NOMO-1 treated with dmso at 0.1 percent for 144 hours (cell line): ENCODE measurements at regions not wholly inside any gene's neighbourhood (a gene's known extent, or its start where the extent isn't known, plus 50 kb on each side); places are given as distances from the start of the nearest gene placed in this dataset.
"Not testable (repeated sequence)": the region's sequence is repeated elsewhere in the genome, so short reads cannot be mapped to it uniquely, and the experiment has no call there.

Experiments used
- DNase-seq: peaks from one replicate; lab custom pipeline; 2025; ENCODE audit not compliant: unreplicated experiment; lab: John Stamatoyannopoulos, UW

DNA sequence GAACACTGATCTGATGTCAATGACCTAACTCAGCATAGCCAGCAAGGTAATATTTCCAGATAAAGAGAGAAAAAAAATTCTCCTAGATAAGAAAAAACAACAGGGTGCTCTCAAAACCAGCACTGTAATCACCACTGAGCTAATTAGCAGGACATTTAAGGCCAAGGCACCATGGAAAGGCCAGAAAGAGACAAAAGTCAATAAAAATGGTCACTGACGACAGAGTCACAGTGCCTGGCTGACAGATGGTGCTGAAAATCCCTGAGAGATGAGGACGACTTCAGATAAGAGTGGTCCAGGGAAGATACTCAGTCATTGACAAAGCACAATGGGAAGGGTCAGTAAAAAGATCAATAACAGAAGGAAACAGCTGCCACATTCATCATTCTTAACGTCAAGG is 186.7 kb downstream of the SPATA31A6 start:
- DNase-seq = not testable (repeated sequence)

DNA sequence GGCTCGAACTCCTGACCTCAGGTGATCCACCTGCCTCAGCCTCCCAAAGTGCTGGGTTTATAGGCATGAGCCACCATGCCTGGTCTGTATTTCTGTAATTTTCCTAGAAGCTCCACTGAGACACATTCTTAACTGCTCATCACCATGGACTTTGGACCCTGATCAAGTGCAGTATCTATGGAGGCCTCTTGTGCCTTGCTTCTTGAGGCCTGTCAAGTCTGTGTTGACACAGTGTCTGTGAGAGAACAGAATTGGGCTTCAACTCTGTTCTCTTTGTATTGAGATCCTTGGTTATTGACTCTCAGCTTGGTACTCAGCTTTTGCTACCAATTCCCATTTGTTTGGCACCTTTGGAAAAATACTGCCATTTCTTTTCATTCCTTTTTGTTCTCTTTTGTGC is 188.0 kb downstream of the SPATA31A6 start:
- not testable (repeated sequence) for DNase-seq

DNA sequence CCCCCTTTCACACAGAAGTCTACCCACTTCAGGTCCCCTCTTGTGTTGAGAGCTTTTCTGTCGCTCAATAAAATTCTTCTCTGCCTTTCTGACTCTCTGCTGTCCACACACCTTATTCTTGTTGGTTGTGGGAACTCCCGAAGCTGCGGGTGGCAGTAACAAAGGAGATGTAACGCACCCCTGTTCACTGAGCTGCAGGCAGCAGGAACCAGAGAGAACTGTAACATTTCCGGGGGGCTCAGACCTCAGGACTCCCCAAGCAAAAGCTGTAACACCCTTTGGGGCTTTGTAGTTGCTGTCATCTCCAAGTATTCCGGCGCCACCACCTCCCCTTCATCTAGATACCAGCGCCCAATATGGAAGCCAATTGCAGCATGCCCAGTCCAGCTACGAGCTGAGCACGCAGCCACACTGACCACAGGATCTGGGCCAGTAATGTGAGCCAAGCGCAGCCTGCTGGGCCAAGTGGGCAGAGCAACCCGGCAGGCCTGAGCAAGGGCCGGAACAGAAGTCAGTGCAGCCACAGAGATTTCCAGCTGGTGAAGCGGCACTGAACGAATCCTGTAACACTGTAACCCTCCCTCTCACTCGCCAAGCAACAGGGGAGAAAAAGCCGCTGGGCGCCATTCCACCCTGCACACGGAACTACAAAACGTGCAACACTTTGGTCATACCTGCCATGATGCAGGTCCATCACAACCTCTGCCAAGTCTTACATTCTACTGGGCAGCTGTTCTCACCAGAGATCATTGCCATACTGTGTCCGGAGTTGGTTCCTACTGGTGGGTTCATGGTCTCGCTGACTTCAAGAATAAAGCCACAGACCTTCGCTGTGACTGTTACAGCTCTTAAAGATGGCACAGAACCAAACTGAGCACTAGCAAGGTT is 194.3 kb downstream of the SPATA31A6 start:
- not testable (repeated sequence) for DNase-seq

DNA sequence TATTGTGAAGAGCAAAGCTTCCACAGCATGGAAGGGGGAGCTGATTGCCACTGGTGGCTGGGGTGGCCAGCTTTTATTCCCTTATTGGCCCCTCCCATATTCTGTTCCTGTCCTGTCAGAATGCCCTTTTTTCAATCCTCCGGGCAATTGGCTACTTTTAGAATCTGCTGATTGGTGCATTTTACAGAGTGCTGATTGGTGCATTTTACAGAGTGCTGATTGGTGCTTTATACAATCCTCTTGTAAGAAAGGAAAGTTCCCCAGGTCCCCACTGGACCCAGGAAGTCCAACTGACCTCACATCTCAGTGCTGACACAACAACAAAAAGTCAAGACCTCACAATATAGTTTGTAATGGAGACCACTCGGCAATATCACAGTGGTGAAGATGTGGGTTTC is 195.0 kb downstream of the SPATA31A6 start:
- no peak for DNase-seq

DNA sequence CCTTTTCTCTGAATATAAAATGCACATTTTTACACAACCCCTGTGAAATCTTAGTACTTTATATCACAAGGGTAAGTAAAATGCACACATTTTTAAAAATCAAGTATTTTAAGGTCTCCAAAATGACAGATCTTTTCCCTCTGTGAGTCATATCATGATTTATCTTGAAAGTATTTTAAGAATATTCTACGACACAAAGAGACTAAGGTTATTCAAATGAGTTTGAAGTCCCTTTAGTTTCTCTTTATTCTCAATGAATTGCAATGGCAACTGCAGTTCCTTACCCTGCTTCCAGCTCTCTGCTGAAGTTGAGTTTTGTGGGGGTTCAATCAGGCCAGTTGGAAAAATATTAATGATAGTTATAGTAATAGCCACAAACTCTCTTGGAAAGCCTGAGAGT is 196.1 kb downstream of the SPATA31A6 start:
- not testable (repeated sequence) for DNase-seq

DNA sequence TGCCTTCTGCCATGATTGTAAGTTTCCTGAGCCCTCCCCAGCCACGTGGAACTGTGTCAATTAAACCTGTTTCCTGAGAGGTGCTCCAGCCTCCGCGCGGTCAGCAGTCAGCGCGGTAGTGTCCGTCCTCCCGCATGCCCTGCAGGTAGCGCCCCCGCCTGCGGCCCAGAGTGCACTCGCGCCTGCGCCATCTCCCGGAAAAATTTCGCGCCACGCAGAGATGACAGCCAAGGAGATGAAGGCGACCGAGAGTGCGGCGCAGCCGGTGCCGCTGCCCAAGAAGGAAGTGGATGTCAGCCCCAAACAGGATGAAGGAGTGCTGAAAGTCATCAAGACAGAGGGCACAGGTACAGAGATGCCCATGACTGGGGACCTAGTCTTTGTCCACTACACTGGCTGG is 201.1 kb downstream of the SPATA31A6 start:
- DNase-seq = not testable (repeated sequence)

DNA sequence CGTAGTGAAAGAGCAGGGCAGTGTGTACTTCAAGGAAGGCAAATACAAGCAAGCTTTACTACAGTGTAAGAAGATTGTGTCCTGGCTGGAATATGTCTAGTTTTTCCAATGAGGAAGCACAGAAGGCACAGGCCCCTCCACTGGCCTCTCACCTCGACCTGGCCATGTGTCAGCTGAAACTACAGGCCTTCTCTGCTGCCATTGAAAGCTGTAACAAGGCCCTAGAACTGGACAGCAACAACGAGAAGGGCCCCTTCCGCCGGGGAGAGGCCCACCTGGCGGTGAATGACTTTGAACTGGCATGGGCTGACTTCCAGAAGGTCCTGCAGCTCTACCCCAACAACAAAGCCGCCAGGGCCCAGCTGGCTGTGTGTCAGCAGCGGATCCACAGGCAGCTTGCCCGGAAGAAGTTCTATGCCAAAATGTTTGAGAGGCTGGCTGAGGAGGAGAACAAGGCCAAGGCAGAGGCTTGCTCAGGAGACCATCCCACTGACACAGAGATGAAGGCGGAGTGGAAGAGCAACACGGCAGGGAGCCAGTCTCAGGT is 202.2 kb downstream of the SPATA31A6 start:
- DNase-seq = not testable (repeated sequence)

DNA sequence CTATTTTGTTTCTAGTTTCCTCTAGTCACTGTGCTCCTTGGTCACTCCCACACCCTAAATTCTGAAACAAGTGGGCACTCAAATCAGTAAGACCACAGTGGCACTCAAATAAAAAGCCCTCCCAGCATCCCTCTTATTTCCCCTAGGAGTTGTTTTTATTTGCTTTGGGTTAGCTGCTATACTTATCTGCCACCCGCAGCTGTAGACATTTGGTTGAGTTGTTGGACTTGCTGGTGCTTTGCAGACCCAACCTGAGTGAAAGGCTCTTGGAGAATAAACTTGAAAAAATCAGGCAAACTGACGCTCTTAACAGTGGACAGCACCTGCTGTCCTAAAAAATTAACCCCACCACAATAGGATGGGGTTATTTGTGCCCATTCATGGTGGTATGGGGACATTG is 203.0 kb downstream of the SPATA31A6 start:
- DNase-seq = no peak

DNA sequence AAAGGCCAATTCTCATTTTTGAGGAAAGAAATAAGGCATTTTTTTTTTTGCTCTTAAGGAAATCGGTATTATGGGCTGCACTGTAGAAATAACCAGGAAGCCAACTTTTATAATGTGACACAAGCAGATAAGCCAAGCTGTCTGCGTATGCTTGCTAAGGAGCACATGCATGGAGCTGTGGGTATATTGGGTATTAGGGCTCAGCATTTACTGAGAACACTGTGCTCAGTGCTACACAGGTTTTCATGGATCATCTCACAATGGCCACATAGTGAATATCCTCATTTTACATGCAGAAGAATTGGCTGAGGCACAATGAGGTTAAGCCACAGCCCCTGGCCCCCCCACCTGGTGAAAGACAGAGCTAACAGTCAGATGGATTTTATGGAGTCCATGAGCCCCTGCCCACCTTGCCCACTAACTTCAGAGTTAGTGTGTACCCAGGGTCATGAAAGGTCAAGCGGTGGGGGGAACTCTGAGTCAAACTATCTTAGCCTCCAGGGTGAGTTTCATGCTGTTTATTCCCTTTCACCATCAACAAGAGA is 204.8 kb downstream of the SPATA31A6 start:
- DNase-seq = no peak

DNA sequence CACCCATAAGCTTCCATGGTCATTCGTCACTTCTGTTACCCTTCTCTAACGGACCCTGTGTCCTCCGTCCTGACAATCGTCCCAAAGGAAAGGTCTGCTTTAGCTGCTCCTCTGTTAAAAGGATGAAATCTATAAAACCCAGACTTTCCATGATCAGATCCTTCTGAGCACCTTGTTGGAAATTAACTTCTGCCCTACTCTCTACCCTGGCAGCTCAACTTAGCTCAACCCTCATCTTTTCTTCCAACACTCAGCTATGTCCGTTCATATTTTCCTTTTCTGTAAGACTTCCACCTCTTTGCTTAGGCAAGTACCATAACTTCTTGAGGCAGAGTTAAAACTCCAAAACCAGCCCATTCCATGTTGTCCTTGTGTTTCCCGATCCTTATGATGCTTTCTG is 205.4 kb downstream of the SPATA31A6 start:
- DNase-seq = no peak

DNA sequence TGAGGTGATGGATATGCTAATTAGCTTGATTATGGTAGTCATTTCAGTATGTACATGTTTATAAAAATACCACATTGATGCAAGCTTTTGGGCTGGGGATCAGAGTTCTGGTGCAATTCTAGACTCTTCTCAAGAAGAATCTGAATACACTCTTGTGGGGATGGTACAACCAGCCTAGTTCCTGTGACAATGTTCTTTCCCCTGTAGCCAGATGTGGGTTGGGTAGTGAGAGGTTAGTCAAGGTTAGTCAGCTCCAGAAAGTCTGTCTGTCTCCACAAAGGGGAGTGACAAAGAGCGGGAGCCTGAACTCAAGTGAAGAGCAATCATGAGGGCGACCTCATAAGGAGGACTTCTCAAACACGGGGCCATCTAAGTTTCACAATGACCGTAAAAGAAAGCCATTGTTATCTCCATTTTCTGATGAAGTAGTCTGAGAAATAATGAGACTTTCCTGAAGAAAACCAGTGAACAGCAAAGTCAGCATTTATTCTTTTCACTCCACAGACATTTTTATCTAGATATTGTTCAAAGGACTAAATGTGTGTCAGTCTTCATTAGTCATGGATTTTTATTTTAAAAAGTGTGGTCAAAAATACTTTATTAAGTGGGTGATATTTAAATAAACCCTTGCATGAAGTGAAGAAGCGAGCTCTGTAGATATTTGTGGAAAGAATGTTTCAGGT is 209.5 kb downstream of the SPATA31A6 start:
- DNase-seq = not testable (repeated sequence)

DNA sequence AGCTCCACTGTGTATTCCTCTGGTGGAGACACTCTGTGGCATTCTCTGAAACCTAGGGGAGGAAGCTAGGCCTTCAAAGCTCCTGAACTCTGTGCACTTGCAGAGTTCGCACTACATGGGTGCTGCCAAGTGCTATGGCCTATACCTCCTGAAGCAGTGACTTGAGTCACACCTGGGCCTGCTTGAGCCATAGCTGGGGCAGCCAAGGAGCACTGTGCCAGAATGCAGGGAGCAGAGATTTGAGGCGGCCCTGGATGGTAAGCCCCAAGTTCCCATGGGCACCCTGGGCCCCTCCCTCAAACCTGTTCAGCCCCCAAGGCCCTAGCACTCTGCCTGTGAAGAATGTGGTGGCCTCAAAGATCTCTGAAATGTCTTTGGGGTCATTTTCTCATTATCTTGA is 212.9 kb downstream of the SPATA31A6 start:
- DNase-seq = no peak

DNA sequence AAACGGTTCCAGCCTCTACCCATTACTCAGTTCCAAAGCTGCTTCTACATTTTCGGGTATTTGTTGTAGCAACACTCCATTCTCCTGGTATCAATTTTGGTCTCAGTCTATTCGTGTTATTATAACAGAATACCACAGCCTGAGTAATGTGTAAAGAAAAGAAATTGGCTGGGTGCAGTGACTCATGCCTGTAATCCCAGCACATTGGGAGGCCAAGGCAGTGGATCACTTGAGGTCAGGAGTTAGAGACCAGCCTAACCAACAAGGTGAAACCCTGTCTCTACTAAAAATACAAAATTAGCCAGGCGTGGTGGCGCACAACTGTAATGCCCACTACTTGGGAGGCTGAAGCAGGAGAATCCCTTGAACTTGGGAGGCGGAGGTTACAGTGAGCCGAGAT is 213.9 kb downstream of the SPATA31A6 start:
- DNase-seq = not testable (repeated sequence)

DNA sequence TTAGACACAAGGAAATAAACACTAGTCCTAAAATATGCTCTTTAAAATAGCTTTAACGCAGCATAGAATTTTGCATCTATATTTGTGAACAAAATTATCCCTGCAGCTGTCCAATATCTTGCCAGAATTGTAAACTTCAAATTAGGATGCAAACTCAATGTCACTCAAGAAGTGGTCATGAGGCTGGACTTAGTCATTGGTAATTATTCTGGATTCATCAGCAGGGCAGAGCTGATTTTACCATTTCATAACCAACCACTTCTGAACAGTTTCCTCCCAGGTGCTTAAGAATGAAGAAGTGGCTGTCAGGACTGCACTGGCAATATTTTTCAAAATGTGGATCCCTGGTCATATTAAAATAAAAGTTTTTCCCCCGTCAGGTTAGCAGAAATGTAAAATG is 219.5 kb downstream of the SPATA31A6 start:
- not testable (repeated sequence) for DNase-seq

DNA sequence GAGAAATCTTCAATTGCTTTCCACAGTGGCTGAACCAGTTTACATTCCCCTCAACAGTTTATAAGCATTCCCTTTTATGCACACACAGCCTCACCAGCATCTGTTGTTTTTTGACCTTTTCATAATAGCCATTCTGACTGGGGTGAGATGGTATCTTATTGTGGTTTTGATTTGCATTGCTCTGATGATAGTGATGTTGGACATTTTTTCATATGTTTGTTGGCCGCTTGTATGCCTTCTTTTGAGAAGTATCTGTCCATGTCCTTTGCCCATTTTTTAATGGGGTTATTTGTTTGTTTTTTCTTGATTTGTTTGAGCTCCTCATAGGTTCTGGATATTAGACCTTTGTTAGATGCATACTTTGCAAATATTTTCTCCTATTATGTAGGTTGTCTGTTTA is 226.1 kb downstream of the SPATA31A6 start:
- not testable (repeated sequence) for DNase-seq

DNA sequence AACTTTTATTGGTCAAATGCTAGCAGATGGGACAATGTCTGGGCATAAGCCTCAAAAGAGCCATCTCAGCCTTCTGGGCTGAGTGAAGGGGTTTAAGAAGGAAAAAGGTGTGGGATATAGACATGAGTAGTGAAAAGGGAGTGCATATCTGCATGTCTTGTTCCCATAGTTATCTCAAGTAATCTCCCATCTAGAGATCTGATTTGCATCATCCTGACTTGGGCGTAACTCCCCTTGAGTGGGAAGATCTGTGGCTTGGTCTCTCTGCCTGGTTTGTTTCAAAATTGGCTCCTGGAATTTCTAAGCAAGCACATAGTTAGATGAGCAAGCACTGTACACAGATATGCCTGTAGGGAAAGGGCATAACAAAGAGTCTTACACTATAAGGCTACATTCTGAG is 228.9 kb downstream of the SPATA31A6 start:
- not testable (repeated sequence) for DNase-seq

DNA sequence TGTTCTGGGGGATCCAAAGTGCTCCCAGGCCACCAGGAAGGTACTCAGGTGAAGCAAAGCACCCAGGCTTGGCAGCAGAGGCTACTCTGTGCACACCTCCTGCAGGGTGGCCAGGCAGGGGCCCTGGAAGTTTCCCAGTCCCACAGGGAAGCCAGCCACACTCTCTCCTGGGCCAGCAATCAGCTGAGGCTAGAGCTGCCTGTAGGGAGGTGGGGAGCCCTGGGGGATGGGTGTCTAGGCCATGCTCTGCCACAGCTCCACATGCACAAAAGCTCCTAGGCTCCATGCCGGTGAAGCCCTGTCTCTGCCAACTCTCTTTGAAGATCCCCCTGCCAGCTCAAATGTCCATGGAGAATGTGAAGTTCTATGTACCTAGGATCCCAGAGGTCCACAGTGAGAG is 231.4 kb downstream of the SPATA31A6 start:
- DNase-seq = not testable (repeated sequence)

DNA sequence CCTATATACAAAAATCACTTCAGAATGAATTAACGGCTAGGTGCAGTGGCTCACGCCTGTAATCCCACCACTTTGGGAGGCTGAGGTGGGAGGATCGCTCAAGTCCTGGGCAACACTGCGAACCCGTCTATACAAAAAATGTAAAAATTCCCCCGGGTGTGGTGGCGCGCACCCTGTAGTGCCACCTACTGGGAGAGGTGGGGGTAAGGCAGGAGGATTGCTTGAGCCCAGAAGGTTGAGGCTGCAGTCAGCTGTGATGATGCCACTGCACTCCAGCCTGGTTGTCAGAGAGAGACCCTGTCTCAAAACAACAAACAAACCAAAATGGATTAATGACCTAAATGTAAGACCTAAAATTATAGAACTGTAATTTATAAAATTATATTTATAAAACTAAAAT is 236.2 kb downstream of the SPATA31A6 start:
- not testable (repeated sequence) for DNase-seq

DNA sequence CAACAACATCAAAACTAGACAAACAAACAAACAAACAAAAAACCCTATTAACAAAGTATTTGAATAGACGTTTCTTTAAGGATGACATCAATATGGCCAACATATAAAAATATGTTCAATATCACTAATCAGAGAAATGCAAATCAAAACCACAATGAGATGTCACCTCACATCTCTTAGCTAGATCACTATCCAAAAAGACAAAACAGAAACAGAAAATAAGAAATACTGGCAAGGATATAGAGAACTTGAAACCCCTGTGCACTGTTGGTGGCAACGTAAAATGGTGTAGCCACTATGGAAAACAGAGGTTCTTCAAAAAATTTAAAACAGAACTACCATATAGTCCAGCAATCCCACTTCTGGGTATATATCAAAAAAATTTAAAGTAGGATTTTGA is 236.9 kb downstream of the SPATA31A6 start:
- not testable (repeated sequence) for DNase-seq

DNA sequence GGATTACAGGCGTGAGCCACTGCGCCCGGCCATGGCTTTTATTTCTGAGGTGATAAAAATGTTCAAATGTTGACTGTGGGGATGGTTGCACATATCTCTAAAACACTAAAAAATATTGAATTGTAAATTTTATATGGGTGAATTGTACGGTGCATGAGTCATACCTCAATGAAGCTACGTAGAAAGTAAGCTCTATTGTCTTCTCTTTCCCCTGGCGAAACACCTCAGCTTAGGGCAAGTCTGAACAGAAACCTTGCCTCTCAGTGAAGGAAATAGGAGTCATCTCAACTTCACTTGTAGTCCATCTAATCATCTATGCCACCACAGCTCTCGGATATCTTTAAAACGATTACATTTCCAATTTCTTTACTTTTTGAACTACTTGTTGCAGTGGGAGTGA is 238.2 kb downstream of the SPATA31A6 start:
- DNase-seq = not testable (repeated sequence)
